ENCODE measurements at regions not wholly inside any gene's neighbourhood (a gene's known extent, or its start where the extent isn't known, plus 50 kb on each side); places are given as distances from the start of the nearest gene placed in this dataset.

GRCh38 chr3:54067055-54067698 lies 55.2 kb upstream of the CACNA2D3 start:
- Histone ChIP-seq H4K20me1 (replicated peaks; ENCODE audit: control insufficient read depth, insufficient read depth, low read length) (no peaks in the 10 kb centered on the region), H3K9me1 (ENCODE audit: control insufficient read depth, insufficient read depth, low read length) (no peaks in the 10 kb centered on the region), H3K36me3 (ENCODE audit: control insufficient read depth, insufficient read depth, low read length) (no peaks in the 10 kb centered on the region), H3K4me2 (ENCODE audit: insufficient read depth, low read length) (no peak overlapping the region), H3K27ac (ENCODE audit: extremely low read depth, low read depth, low read length) (no peak overlapping the region), H3K79me2 (ENCODE audit: control insufficient read depth, insufficient read depth, low read length) (no peaks in the 10 kb centered on the region), H3K4me1 (replicated peaks in 1 of 2; ENCODE audit: control insufficient read depth in 2 of 2, insufficient read depth in 2 of 2, low read length in 2 of 2) (no peaks in the 10 kb centered on the region), H3K9ac (ENCODE audit: insufficient read depth in 1 of 2, low read depth in 2 of 2, low read length in 2 of 2) (no peak overlapping the region), H3K4me3 (no peak overlapping the region), H2AFZ (ENCODE audit: low read depth, low read length) (no peak overlapping the region), H3K9me3 (replicated peaks; ENCODE audit: control insufficient read depth, insufficient read depth, low read depth, low read length) (no peaks in the 10 kb centered on the region), H3K27me3 (ENCODE audit: control insufficient read depth in 2 of 2, insufficient read depth in 2 of 2, low read length in 2 of 2) (peaks cover 0 to 4% of the 10 kb centered on the region in 2 experiments; a peak in 1 of 5 replicates)
- DNase-seq (ENCODE audit: extremely low read depth in 1 of 4, low spot score in 3 of 4) (no peak), FAIRE-seq (no peak), ATAC-seq (no peak)
- CTCF ChIA-PET (ENCODE audit: low intra/inter-chr PET ratio): no interaction called here
- in situ Hi-C loops (cut with MboI): no loop called here
- POLR2A ChIA-PET: no interaction called here
- no TSS peak for BruUV-seq (replicated peaks)
- intact Hi-C loops (cut with micrococcal nuclease): no loop called here
- no peak for TF ChIP-seq ID3 (CRISPR knock-in tag; IDR thresholded peaks at IDR 0.05)
- no peak for TF ChIP-seq ID3 (tag; IDR thresholded peaks at IDR 0.05)
- TF ChIP-seq CREB1 (IDR thresholded peaks at IDR 0.05): no peak
- no peak for TF ChIP-seq CREB1 (CRISPR knock-in tag; IDR thresholded peaks at IDR 0.05)
- no peak for TF ChIP-seq BRD4 (IDR thresholded peaks at IDR 0.05)
- no peak for TF ChIP-seq TBP (optimal IDR thresholded peaks at IDR 0.05; ENCODE audit: low read depth, low read length)
- no peak for TF ChIP-seq PHB2 (IDR thresholded peaks at IDR 0.05; ENCODE audit: low read depth)
- TF ChIP-seq, protein P1, sequence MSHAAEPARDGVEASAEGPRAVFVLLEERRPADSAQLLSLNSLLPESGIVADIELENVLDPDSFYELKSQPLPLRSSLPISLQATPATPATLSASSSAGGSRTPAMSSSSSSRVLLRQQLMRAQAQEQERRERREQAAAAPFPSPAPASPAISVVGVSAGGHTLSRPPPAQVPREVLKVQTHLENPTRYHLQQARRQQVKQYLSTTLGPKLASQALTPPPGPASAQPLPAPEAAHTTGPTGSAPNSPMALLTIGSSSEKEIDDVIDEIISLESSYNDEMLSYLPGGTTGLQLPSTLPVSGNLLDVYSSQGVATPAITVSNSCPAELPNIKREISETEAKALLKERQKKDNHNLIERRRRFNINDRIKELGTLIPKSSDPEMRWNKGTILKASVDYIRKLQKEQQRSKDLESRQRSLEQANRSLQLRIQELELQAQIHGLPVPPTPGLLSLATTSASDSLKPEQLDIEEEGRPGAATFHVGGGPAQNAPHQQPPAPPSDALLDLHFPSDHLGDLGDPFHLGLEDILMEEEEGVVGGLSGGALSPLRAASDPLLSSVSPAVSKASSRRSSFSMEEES (CRISPR knock-in tag; IDR thresholded peaks at IDR 0.05): no peak
- TF ChIP-seq SMARCA4 (IDR thresholded peaks at IDR 0.05): no peak
- no peak for TF ChIP-seq ZNF717 (CRISPR knock-in tag; IDR thresholded peaks at IDR 0.05)
- TF ChIP-seq RBM22 (IDR thresholded peaks at IDR 0.05; ENCODE audit: low read depth, low read length, poor library complexity, severe bottlenecking): no peak
- no peak for TF ChIP-seq DIDO1 (tag; IDR thresholded peaks at IDR 0.05; ENCODE audit: low read depth)
- TF ChIP-seq E2F4 (CRISPR knock-in tag; IDR thresholded peaks at IDR 0.05; ENCODE audit: low read depth): no peak
- no peak for TF ChIP-seq ARID2 (IDR thresholded peaks at IDR 0.05)
- TF ChIP-seq, protein P2, sequence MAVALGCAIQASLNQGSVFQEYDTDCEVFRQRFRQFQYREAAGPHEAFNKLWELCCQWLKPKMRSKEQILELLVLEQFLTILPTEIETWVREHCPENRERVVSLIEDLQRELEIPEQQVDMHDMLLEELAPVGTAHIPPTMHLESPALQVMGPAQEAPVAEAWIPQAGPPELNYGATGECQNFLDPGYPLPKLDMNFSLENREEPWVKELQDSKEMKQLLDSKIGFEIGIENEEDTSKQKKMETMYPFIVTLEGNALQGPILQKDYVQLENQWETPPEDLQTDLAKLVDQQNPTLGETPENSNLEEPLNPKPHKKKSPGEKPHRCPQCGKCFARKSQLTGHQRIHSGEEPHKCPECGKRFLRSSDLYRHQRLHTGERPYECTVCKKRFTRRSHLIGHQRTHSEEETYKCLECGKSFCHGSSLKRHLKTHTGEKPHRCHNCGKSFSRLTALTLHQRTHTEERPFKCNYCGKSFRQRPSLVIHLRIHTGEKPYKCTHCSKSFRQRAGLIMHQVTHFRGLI (CRISPR knock-in tag; IDR thresholded peaks at IDR 0.05): no peak
- TF ChIP-seq, protein P3, sequence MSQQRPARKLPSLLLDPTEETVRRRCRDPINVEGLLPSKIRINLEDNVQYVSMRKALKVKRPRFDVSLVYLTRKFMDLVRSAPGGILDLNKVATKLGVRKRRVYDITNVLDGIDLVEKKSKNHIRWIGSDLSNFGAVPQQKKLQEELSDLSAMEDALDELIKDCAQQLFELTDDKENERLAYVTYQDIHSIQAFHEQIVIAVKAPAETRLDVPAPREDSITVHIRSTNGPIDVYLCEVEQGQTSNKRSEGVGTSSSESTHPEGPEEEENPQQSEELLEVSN (IDR thresholded peaks at IDR 0.05; ENCODE audit: borderline replicate concordance in 1 of 2, extremely low read depth in 1 of 2, insufficient read depth in 1 of 2, insufficient read length in 1 of 2, low read depth in 1 of 2, low read length in 1 of 2, poor library complexity in 1 of 2, severe bottlenecking in 1 of 2): no peak
- 0% methylated on average over 7 of the region's 8 CpGs for WGBS (ENCODE audit: insufficient coverage, low coverage, missing lambda C conversion rate)

Measured in K562 (cell line).